ENCODE measurements at regions not wholly inside any gene's neighbourhood (a gene's known extent, or its start where the extent isn't known, plus 50 kb on each side); places are given as distances from the start of the nearest gene placed in this dataset.

GRCh38 chr15:95265419-95265997 lies 1034.1 kb downstream of the MCTP2 start (continued):
- TF ChIP-seq KDM4A (IDR thresholded peaks at IDR 0.05; ENCODE audit: low read depth, low read length, severe bottlenecking) (no peak), MAFK (IDR thresholded peaks at IDR 0.05; ENCODE audit: low read depth, low read length) (no peak), E2F6 (IDR thresholded peaks at IDR 0.05) (no peak), SP2 (IDR thresholded peaks at IDR 0.05; ENCODE audit: low read length) (no peak), SIRT6 (IDR thresholded peaks at IDR 0.05; ENCODE audit: low read length) (no peak), KDM5A (IDR thresholded peaks at IDR 0.05; ENCODE audit: low read length) (no peak), TAF7 (optimal IDR thresholded peaks at IDR 0.05; ENCODE audit: borderline replicate concordance, low read depth, low read length) (no peak), TCF12 (IDR thresholded peaks at IDR 0.05; ENCODE audit: low read depth, low read length) (no peak), USF2 (IDR thresholded peaks at IDR 0.05; ENCODE audit: low read length) (no peak)

All from H1 (cell line).